ENCODE measurements at regions not wholly inside any gene's neighbourhood (a gene's known extent, or its start where the extent isn't known, plus 50 kb on each side); places are given as distances from the start of the nearest gene placed in this dataset.

DNA sequence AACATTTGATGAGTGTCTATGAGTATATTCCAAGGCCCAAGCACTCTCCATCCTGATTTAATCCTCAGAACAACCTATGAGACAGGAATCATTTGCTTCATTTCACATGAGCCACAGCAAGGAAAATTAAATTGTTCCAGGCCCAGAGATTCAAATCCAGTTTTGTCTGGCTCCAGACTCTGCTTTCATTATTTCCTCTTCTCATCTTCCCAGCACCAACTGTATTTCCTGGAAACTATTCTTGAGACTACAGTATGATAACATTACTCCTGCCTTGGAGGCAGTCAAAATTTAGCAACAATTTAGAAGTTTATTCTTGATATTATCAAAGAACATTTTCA, 194.5 kb downstream of the ZNF608 start:
- Histone ChIP-seq H3K27me3 (ENCODE audit: control insufficient read depth in 1 of 2, insufficient read depth in 2 of 2, low read length in 2 of 2) (no peaks in the 10 kb centered on the region), H3K4me3 (ENCODE audit: low read depth in 1 of 2, low read length in 2 of 2) (no peak overlapping the region), H3K27ac (ENCODE audit: low read depth in 2 of 2, low read length in 1 of 2) (no peak overlapping the region), H3K9me3 (ENCODE audit: control insufficient read depth in 2 of 2, insufficient read depth in 1 of 2, low read depth in 1 of 2, low read length in 1 of 2) (no peaks in the 10 kb centered on the region), H3K4me1 (ENCODE audit: control insufficient read depth in 2 of 2, insufficient read depth in 2 of 2, low read length in 1 of 2) (no peaks in the 10 kb centered on the region), H3K36me3 (ENCODE audit: control insufficient read depth in 2 of 2, insufficient read depth in 2 of 2, low read length in 1 of 2) (no peaks in the 10 kb centered on the region)

DNA sequence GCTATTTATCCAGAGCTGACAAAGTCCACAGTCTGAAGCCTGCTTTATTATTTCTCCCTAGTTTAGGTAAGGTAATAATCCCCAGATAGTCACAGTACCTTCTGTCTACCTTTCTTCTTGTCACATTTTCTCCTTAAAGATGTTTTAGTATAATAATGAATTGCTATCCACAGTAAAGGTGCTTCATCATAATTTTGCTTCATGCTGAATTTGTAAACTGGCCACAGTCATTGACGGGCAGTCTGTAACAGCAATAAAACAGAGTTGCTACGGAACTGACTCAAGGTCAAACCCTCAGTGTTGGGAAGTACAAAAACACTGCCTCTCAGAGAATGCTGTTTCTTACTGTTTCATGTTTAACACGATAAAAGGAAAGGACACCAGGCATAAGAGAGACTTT, 195.7 kb downstream of the ZNF608 start:
- H3K9me3 ChIP-seq (ENCODE audit: control insufficient read depth in 2 of 2, insufficient read depth in 1 of 2, low read depth in 1 of 2, low read length in 1 of 2), result no peaks in the 10 kb centered on the region
- no peaks in the 10 kb centered on the region for H3K27me3 ChIP-seq (ENCODE audit: control insufficient read depth in 1 of 2, insufficient read depth in 2 of 2, low read length in 2 of 2)
- H3K27ac ChIP-seq (ENCODE audit: low read depth in 2 of 2, low read length in 1 of 2), result no peak overlapping the region
- no peaks in the 10 kb centered on the region for H3K36me3 ChIP-seq (ENCODE audit: control insufficient read depth in 2 of 2, insufficient read depth in 2 of 2, low read length in 1 of 2)
- no peak overlapping the region for H3K4me3 ChIP-seq (ENCODE audit: low read depth in 1 of 2, low read length in 2 of 2)
- H3K4me1 ChIP-seq (ENCODE audit: control insufficient read depth in 2 of 2, insufficient read depth in 2 of 2, low read length in 1 of 2), result no peaks in the 10 kb centered on the region
- WGBS, 2 donors, result 56 to 76% methylated on average over 3 of the region's 3 CpGs

DNA sequence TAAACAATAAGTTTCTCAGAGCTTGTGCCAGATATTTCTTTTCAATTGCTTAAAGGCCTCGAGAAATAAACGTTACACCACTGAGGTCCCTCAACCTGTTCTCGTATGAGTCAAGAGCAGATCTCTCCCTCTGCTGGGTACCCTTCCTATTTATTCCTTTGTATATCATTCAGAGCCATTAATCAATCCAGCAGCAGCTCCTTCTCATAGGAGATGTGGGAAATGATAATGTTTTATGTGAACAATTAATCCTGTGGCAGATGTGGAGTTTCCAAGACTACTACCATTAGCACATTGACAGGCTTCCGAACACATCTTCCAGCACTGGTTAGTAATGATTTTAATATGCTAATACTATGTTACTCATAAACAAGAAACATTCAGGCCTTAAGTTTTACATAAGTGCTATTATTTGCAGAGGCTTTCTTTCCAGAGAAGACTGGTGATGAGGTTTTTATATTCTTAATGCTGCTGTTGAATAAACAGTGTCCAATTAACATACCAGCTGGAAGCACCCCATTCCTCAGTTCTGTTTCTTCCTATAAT, 196.5 kb downstream of the ZNF608 start:
- 85 to 86% methylated on average over 4 of the region's 4 CpGs for WGBS, 2 donors
- H3K9me3 ChIP-seq (ENCODE audit: control insufficient read depth in 2 of 2, insufficient read depth in 1 of 2, low read depth in 1 of 2, low read length in 1 of 2), result no peaks in the 10 kb centered on the region
- H3K4me3 ChIP-seq (ENCODE audit: low read depth in 1 of 2, low read length in 2 of 2), result no peak overlapping the region
- no peak overlapping the region for H3K27ac ChIP-seq (ENCODE audit: low read depth in 2 of 2, low read length in 1 of 2)
- H3K27me3 ChIP-seq (ENCODE audit: control insufficient read depth in 1 of 2, insufficient read depth in 2 of 2, low read length in 2 of 2), result no peaks in the 10 kb centered on the region
- no peaks in the 10 kb centered on the region for H3K4me1 ChIP-seq (ENCODE audit: control insufficient read depth in 2 of 2, insufficient read depth in 2 of 2, low read length in 1 of 2)
- no peaks in the 10 kb centered on the region for H3K36me3 ChIP-seq (ENCODE audit: control insufficient read depth in 2 of 2, insufficient read depth in 2 of 2, low read length in 1 of 2)

DNA sequence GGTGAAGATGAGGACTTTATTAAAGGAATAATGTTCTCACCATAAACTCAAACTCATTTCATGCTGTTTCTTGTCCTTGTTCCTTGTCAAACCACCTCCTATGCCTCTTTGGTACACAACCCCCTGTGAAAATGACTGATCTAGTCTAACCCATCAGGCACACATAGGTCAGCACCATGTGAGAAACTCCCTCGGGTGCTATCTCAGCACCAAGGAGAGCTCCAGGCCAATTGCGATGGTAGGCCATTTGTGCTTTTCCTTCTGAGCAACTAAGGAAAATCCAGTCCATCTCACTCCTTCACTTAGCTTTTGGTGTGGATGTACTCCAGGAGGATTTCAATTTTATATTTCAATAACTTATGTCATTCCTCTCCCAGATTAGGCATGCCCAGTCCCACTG, 199.8 kb downstream of the ZNF608 start:
- Histone ChIP-seq H3K4me1 (ENCODE audit: control insufficient read depth in 2 of 2, insufficient read depth in 2 of 2, low read length in 1 of 2) (no peaks in the 10 kb centered on the region), H3K36me3 (ENCODE audit: control insufficient read depth in 2 of 2, insufficient read depth in 2 of 2, low read length in 1 of 2) (no peaks in the 10 kb centered on the region), H3K27ac (ENCODE audit: low read depth in 2 of 2, low read length in 1 of 2) (no peak overlapping the region), H3K9me3 (ENCODE audit: control insufficient read depth in 2 of 2, insufficient read depth in 1 of 2, low read depth in 1 of 2, low read length in 1 of 2) (peaks cover 0 to 3% of the 10 kb centered on the region in 2 donors), H3K4me3 (ENCODE audit: low read depth in 1 of 2, low read length in 2 of 2) (no peak overlapping the region), H3K27me3 (ENCODE audit: control insufficient read depth in 1 of 2, insufficient read depth in 2 of 2, low read length in 2 of 2) (no peaks in the 10 kb centered on the region)
- 40 to 46% methylated on average over 2 of the region's 2 CpGs for WGBS, 2 donors

DNA sequence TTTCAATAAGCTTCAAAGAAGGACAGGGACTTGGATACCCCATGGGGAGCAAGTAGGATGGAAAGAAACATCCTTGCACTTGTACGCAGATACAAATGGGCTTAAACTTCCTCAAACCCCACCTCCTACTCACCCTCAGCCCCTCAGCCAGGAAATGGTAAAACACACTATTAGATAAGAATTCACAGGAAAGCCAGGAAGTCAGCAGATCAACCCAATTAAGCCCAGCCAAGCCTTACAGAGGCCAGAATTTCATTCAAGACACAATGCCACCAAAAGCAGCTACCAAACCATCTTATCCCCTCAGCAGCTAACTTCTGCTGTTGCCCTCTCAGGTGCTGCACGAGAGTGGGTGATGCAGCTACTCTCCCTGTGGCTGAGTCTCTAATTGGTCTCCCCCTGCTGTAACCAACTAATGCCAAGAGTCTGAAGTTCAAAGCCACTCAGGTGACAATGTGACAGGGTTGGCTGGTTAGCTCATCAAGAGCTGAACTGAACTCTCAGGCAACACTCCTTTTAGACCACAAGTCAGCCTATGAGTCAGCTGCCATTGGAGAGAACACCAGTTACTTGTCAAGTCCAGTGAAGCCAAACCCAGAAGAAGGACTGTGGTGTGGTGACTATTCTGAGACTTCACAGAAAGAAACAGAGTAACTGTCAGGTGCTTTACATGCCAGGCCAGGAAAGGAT, 201.9 kb downstream of the ZNF608 start:
- H3K4me3 ChIP-seq (ENCODE audit: low read depth in 1 of 2, low read length in 2 of 2), result no peak overlapping the region
- no peaks in the 10 kb centered on the region for H3K27me3 ChIP-seq (ENCODE audit: control insufficient read depth in 1 of 2, insufficient read depth in 2 of 2, low read length in 2 of 2)
- 66 to 84% methylated on average over 2 of the region's 2 CpGs for WGBS, 2 donors
- H3K36me3 ChIP-seq (ENCODE audit: control insufficient read depth in 2 of 2, insufficient read depth in 2 of 2, low read length in 1 of 2), result no peaks in the 10 kb centered on the region
- no peaks in the 10 kb centered on the region for H3K4me1 ChIP-seq (ENCODE audit: control insufficient read depth in 2 of 2, insufficient read depth in 2 of 2, low read length in 1 of 2)
- H3K9me3 ChIP-seq (ENCODE audit: control insufficient read depth in 2 of 2, insufficient read depth in 1 of 2, low read depth in 1 of 2, low read length in 1 of 2), result peaks cover 0 to 3% of the 10 kb centered on the region in 2 donors
- no peak overlapping the region for H3K27ac ChIP-seq (ENCODE audit: low read depth in 2 of 2, low read length in 1 of 2)

DNA sequence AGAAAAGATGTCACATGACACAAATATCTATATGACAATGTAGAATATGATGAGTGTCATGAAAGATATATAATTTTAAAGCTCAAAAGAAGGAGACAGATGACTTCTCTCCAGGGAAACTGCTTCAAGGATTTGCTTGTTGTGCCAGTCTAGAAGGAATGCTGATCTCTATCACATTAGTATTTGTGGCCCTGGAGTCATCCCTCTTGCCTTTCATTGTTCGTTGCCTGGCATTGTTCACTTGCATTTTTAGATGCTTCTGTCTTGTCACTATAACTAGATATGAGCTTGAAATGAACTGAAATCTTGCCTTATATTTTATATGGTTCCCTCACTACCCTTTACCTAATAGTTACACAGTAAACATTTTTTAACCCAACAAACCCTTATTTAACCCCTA, 207.5 kb downstream of the ZNF608 start:
- WGBS, 2 donors, result 80 to 89% methylated on average over 1 of the region's 1 CpG
- no peaks in the 10 kb centered on the region for H3K4me1 ChIP-seq (ENCODE audit: control insufficient read depth in 2 of 2, insufficient read depth in 2 of 2, low read length in 1 of 2)

DNA sequence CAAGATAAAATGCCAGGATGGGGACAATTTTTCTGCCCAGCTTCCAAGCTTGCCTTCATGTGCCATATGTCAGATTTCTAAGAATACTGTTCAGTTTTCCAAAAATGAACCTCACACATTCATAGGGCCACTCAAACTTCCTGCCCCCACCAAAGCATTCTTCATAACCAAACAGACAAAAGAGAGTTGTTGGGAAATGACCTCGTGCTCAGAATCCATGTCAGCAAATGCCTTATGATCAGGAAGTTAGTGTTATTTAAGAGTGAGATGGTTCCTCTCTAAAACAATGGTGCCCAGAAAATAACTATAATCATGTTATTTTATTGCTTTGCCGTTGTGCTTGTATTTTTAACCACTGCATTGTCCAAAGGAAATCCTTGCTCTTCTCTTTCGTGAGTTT, 208.2 kb downstream of the ZNF608 start:
- H3K27me3 ChIP-seq (ENCODE audit: control insufficient read depth in 1 of 2, insufficient read depth in 2 of 2, low read length in 2 of 2), result no peaks in the 10 kb centered on the region
- H3K27ac ChIP-seq (ENCODE audit: low read depth in 2 of 2, low read length in 1 of 2), result no peak overlapping the region
- H3K9me3 ChIP-seq (ENCODE audit: control insufficient read depth in 2 of 2, insufficient read depth in 1 of 2, low read depth in 1 of 2, low read length in 1 of 2), result no peaks in the 10 kb centered on the region
- no peak overlapping the region for H3K4me3 ChIP-seq (ENCODE audit: low read depth in 1 of 2, low read length in 2 of 2)
- no peaks in the 10 kb centered on the region for H3K36me3 ChIP-seq (ENCODE audit: control insufficient read depth in 2 of 2, insufficient read depth in 2 of 2, low read length in 1 of 2)
- WGBS, 2 donors, result 70 to 75% methylated on average over 3 of the region's 3 CpGs
- H3K4me1 ChIP-seq (ENCODE audit: control insufficient read depth in 2 of 2, insufficient read depth in 2 of 2, low read length in 1 of 2), result no peaks in the 10 kb centered on the region

More for the DNA sequence above, 207.5 kb downstream of the ZNF608 start:
- Histone ChIP-seq H3K27ac (ENCODE audit: low read depth in 2 of 2, low read length in 1 of 2) (no peak overlapping the region), H3K36me3 (ENCODE audit: control insufficient read depth in 2 of 2, insufficient read depth in 2 of 2, low read length in 1 of 2) (no peaks in the 10 kb centered on the region), H3K27me3 (ENCODE audit: control insufficient read depth in 1 of 2, insufficient read depth in 2 of 2, low read length in 2 of 2) (no peaks in the 10 kb centered on the region), H3K4me3 (ENCODE audit: low read depth in 1 of 2, low read length in 2 of 2) (no peak overlapping the region), H3K9me3 (ENCODE audit: control insufficient read depth in 2 of 2, insufficient read depth in 1 of 2, low read depth in 1 of 2, low read length in 1 of 2) (peaks cover 0 to 1% of the 10 kb centered on the region in 2 donors)

DNA sequence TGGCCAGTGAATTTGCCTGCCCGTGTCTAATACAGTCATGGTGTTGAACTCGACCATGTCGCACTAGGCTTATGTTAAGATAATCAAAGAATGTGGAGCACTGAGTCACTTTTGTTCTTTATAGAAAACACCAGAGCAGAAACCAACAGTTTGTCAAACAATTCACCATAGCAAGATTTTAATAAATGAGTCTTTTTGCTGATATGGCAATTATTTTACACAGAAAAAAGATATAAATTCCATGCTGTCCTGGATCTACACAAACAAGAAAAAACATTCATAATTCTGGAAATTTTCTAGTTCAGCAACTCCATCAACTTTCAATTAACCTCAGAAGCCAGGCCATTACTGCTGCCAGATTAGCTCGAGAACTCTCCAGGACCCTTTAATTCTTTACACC, 208.9 kb downstream of the ZNF608 start:
- Histone ChIP-seq H3K4me1 (ENCODE audit: control insufficient read depth in 2 of 2, insufficient read depth in 2 of 2, low read length in 1 of 2) (no peaks in the 10 kb centered on the region), H3K4me3 (ENCODE audit: low read depth in 1 of 2, low read length in 2 of 2) (no peak overlapping the region), H3K36me3 (ENCODE audit: control insufficient read depth in 2 of 2, insufficient read depth in 2 of 2, low read length in 1 of 2) (no peaks in the 10 kb centered on the region), H3K27ac (ENCODE audit: low read depth in 2 of 2, low read length in 1 of 2) (peak overlapping the region in 1 of 2 donors; percentile 40), H3K27me3 (ENCODE audit: control insufficient read depth in 1 of 2, insufficient read depth in 2 of 2, low read length in 2 of 2) (no peaks in the 10 kb centered on the region), H3K9me3 (ENCODE audit: control insufficient read depth in 2 of 2, insufficient read depth in 1 of 2, low read depth in 1 of 2, low read length in 1 of 2) (no peaks in the 10 kb centered on the region)
- WGBS, 2 donors, result 86 to 91% methylated on average over 4 of the region's 4 CpGs

DNA sequence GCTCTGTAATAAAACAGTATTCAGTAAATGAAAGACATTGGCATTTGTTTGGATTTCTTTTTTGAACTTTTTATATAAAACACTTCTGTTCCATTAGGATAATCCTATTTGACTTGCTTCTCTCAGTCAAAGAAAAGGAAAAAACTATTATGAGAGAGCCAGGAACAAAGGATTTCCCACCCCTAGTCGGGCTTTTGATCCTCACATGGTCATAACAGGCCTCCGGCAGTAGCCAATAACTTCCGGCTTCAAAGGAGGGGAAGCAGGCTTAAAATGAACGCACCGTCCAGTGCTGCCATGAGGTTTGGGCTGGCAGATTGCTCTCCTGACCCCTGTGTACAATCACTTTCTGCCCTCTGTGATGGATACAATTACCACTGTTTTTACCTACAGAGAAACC, 209.3 kb downstream of the ZNF608 start:
- WGBS, 2 donors, result 69 to 83% methylated on average over 5 of the region's 5 CpGs
- no peaks in the 10 kb centered on the region for H3K4me1 ChIP-seq (ENCODE audit: control insufficient read depth in 2 of 2, insufficient read depth in 2 of 2, low read length in 1 of 2)
- H3K36me3 ChIP-seq (ENCODE audit: control insufficient read depth in 2 of 2, insufficient read depth in 2 of 2, low read length in 1 of 2), result no peaks in the 10 kb centered on the region
- no peaks in the 10 kb centered on the region for H3K9me3 ChIP-seq (ENCODE audit: control insufficient read depth in 2 of 2, insufficient read depth in 1 of 2, low read depth in 1 of 2, low read length in 1 of 2)
- no peak overlapping the region for H3K4me3 ChIP-seq (ENCODE audit: low read depth in 1 of 2, low read length in 2 of 2)
- H3K27ac ChIP-seq (ENCODE audit: low read depth in 2 of 2, low read length in 1 of 2), result peak overlapping the region in 1 of 2 donors; percentile 40
- no peaks in the 10 kb centered on the region for H3K27me3 ChIP-seq (ENCODE audit: control insufficient read depth in 1 of 2, insufficient read depth in 2 of 2, low read length in 2 of 2)

DNA sequence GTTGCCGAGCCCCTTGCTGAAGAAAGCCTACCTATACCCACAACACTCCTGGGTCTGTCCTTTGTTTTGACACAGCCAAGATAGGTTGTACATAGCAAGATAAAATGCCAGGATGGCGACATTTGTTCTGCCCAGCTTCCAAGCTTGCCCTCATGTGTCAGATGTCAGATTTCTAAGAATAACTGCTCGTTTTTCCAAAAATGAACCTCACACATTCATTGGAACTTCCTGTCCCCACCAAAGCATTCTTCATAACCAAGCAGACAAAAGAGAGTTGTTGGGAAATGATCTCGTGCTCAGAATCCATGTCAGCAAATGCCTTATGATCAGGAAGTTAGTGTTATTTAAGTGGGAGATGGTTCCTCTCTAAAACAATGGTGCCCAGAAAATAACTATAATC, 210.1 kb downstream of the ZNF608 start:
- H3K27ac ChIP-seq (ENCODE audit: low read depth in 2 of 2, low read length in 1 of 2), result no peak overlapping the region

More for the DNA sequence above, 210.1 kb downstream of the ZNF608 start:
- Histone ChIP-seq H3K36me3 (ENCODE audit: control insufficient read depth in 2 of 2, insufficient read depth in 2 of 2, low read length in 1 of 2) (no peaks in the 10 kb centered on the region), H3K4me3 (ENCODE audit: low read depth in 1 of 2, low read length in 2 of 2) (no peak overlapping the region), H3K27me3 (ENCODE audit: control insufficient read depth in 1 of 2, insufficient read depth in 2 of 2, low read length in 2 of 2) (no peaks in the 10 kb centered on the region), H3K4me1 (ENCODE audit: control insufficient read depth in 2 of 2, insufficient read depth in 2 of 2, low read length in 1 of 2) (no peaks in the 10 kb centered on the region), H3K9me3 (ENCODE audit: control insufficient read depth in 2 of 2, insufficient read depth in 1 of 2, low read depth in 1 of 2, low read length in 1 of 2) (no peaks in the 10 kb centered on the region)
- 70 to 75% methylated on average over 4 of the region's 4 CpGs for WGBS, 2 donors

All from esophagus (tissue), 2 donors.